ENCODE measurements at regions not wholly inside any gene's neighbourhood (a gene's known extent, or its start where the extent isn't known, plus 50 kb on each side); places are given as distances from the start of the nearest gene placed in this dataset.

DNA sequence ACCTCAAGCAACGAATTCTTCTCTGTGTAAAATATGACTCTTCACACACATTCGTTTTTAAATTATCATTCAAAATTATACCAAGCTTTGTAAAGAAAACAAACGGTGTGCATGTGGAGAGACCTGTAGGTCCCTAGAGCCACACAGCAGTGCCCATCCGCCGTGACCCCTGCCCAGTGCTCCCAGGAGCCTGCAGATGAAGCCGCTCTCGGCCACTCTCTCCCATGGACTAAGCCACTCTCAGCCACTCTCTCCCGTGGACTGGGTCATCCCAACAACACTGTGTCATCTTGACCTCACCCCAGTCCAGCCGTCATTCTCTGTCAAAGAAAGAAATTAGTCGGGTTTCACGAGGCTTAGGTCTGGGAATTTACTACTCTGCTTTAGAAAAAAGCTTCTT lies 391.6 kb downstream of the BRD1 start:
- no peaks in the 10 kb centered on the region for H3K79me2 ChIP-seq (ENCODE audit: insufficient read depth, low read length)
- H3K9ac ChIP-seq (ENCODE audit: low read length), result no peak overlapping the region
- TF ChIP-seq REST (IDR thresholded peaks at IDR 0.05; ENCODE audit: low read depth), result no peak
- TF ChIP-seq POLR2A (IDR thresholded peaks at IDR 0.05; ENCODE audit: borderline replicate concordance, extremely low read depth, insufficient read depth, insufficient read length), result no peak
- no peak for TF ChIP-seq EZH2 (IDR thresholded peaks at IDR 0.05)
- TF ChIP-seq JUND (IDR thresholded peaks at IDR 0.05), result no peak
- TF ChIP-seq POLR2AphosphoS5 (IDR thresholded peaks at IDR 0.05; ENCODE audit: low read depth, low read length), result no peak
- no peak for TF ChIP-seq SIN3A (IDR thresholded peaks at IDR 0.05; ENCODE audit: low read depth)
- no peak for TF ChIP-seq FOSL1 (IDR thresholded peaks at IDR 0.05; ENCODE audit: low read depth)
- TF ChIP-seq, protein P1, sequence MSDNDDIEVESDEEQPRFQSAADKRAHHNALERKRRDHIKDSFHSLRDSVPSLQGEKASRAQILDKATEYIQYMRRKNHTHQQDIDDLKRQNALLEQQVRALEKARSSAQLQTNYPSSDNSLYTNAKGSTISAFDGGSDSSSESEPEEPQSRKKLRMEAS (IDR thresholded peaks at IDR 0.05), result no peak
- no peak for TF ChIP-seq RAD21 (IDR thresholded peaks at IDR 0.05; ENCODE audit: low read depth)
- TF ChIP-seq ZFX (IDR thresholded peaks at IDR 0.05), result no peak
- TF ChIP-seq ZNF274 (IDR thresholded peaks at IDR 0.05; ENCODE audit: low read depth, low read length), result no peak
- TF ChIP-seq SRF (IDR thresholded peaks at IDR 0.05; ENCODE audit: low read depth), result no peak
- no peak for TF ChIP-seq SP1 (IDR thresholded peaks at IDR 0.05; ENCODE audit: low read depth)
- TF ChIP-seq ELF1 (IDR thresholded peaks at IDR 0.05; ENCODE audit: borderline replicate concordance, low read depth), result no peak
- ATAC-seq (no peak), DNase-seq (ENCODE audit: low read depth, low spot score) (no peak)
- no peaks in the 10 kb centered on the region for H3K36me3 ChIP-seq (ENCODE audit: control insufficient read depth in 1 of 2, insufficient read depth in 2 of 2, low read length in 2 of 2)
- no TSS peak for BruUV-seq (replicated peaks)
- POLR2A ChIA-PET, result no interaction called here
- no peak overlapping the region for H3K4me2 ChIP-seq (ENCODE audit: low read length)
- H3K4me1 ChIP-seq (ENCODE audit: control insufficient read depth in 1 of 2, insufficient read depth in 2 of 2, low read length in 2 of 2), result no peaks in the 10 kb centered on the region
- CTCF ChIA-PET, result interaction anchor here (0.9 kb wide), 1 partner anchor 289 kb away, joined by 5 read pairs; no protein-coding TSS in a partner anchor
- peaks cover 3% of the 10 kb centered on the region; the same call in 1 of the 2 replicates for H3K27me3 ChIP-seq (ENCODE audit: insufficient read depth, low read length)
- no peaks in the 10 kb centered on the region for H3K9me2 ChIP-seq (ENCODE audit: insufficient read depth)
- no peak overlapping the region for H2AFZ ChIP-seq (ENCODE audit: low read depth, low read length, poor library complexity, severe bottlenecking)
- no peaks in the 10 kb centered on the region for H3K9me3 ChIP-seq (ENCODE audit: control insufficient read depth in 1 of 2, insufficient read depth in 1 of 2, low read depth in 1 of 2, low read length in 2 of 2)
- H4K20me1 ChIP-seq (ENCODE audit: insufficient read depth), result no peaks in the 10 kb centered on the region
- H3K27ac ChIP-seq (ENCODE audit: low read depth, low read length), result no peak overlapping the region
- RAD21 ChIA-PET (ENCODE audit: low non-redundant PET in 1 of 2, low total read pairs in 2 of 2, uncharacterized antibody in 2 of 2, unreplicated experiment in 2 of 2), result no interaction called here
- intact Hi-C loops (cut with micrococcal nuclease), result loop anchor here (10.0 kb wide), 1 partner anchor 99 kb away; no protein-coding TSS in a partner anchor
- H3K4me3 ChIP-seq (replicated peaks in 1 of 2; ENCODE audit: low read depth in 1 of 2, low read length in 2 of 2), result no peak overlapping the region
